HPDE6-E6E7 (cell line): ENCODE measurements at regions not wholly inside any gene's neighbourhood (a gene's known extent, or its start where the extent isn't known, plus 50 kb on each side); places are given as distances from the start of the nearest gene placed in this dataset.

Experiments
- DNase-seq: peaks from one replicate; pipeline ENCODE4 v3.0.0; 2011; ENCODE audit warnings: missing footprints; ENCODE audit errors: extremely low spot score

- DNase-seq, result no peak
These were observed 919.0 kb downstream of the EFNB2 start for GRCh38 chr13:105616333-105617075.

GRCh38 chr13:105612541-105612940, 922.9 kb downstream of the EFNB2 start:
- no peak for DNase-seq

- peak; percentile 33 for DNase-seq
These were observed 924.0 kb downstream of the EFNB2 start for GRCh38 chr13:105611424-105611823.

- DNase-seq, result no peak
These were observed 927.4 kb downstream of the EFNB2 start for GRCh38 chr13:105608104-105608503.

- no peak for DNase-seq
These were observed 928.0 kb downstream of the EFNB2 start for GRCh38 chr13:105607426-105607825.

GRCh38 chr13:105607016-105607415, 928.4 kb downstream of the EFNB2 start:
- no peak for DNase-seq

- DNase-seq, result no peak
These were observed 932.3 kb downstream of the EFNB2 start for GRCh38 chr13:105602956-105603670.

- no peak for DNase-seq
These were observed 935.9 kb downstream of the EFNB2 start for GRCh38 chr13:105599477-105600037.

- DNase-seq, result no peak
These were observed 936.9 kb downstream of the EFNB2 start for GRCh38 chr13:105598529-105598928.

- DNase-seq, result no peak
These were observed 937.9 kb downstream of the EFNB2 start for GRCh38 chr13:105597573-105597972.

GRCh38 chr13:105595471-105595870, 940.0 kb downstream of the EFNB2 start:
- DNase-seq, result no peak

GRCh38 chr13:105591277-105591676, 944.2 kb downstream of the EFNB2 start:
- DNase-seq, result no peak

- DNase-seq, result peak; percentile 70
These were observed 947.7 kb downstream of the EFNB2 start for GRCh38 chr13:105587786-105588185.

GRCh38 chr13:105579821-105580710, 955.4 kb downstream of the EFNB2 start:
- DNase-seq, result peak; percentile 58

- DNase-seq, result no peak
These were observed 962.3 kb downstream of the EFNB2 start for GRCh38 chr13:105573136-105573535.

- DNase-seq, result no peak
These were observed 963.1 kb downstream of the EFNB2 start for GRCh38 chr13:105572401-105572800.

GRCh38 chr13:105569816-105570215, 965.6 kb downstream of the EFNB2 start:
- no peak for DNase-seq

- no peak for DNase-seq
These were observed 967.4 kb downstream of the EFNB2 start for GRCh38 chr13:105567951-105568525.

- no peak for DNase-seq
These were observed 970.2 kb downstream of the EFNB2 start for GRCh38 chr13:105565136-105565727.

GRCh38 chr13:105552078-105552477, 983.4 kb downstream of the EFNB2 start:
- no peak for DNase-seq

GRCh38 chr13:105547851-105548250, 987.6 kb downstream of the EFNB2 start:
- DNase-seq, result no peak
